GM19372 (cell line): ENCODE measurements at regions not wholly inside any gene's neighbourhood (a gene's known extent, or its start where the extent isn't known, plus 50 kb on each side); places are given as distances from the start of the nearest gene placed in this dataset.
"Not testable (repeated sequence)": the region's sequence is repeated elsewhere in the genome, so short reads cannot be mapped to it uniquely, and the experiment has no call there.

ENCODE experiments used
- ATAC-seq: cut with Tn5 transposase; IDR thresholded peaks from one replicate; pipeline ENCODE4 v1.9.1; 2021; ENCODE audit warnings: mild to moderate bottlenecking, low read depth, moderate library complexity; ENCODE audit not compliant: unreplicated experiment

GRCh38 chr2:194504876-194505275 is 1152.2 kb upstream of the SLC39A10 start:
- ATAC-seq = not testable (repeated sequence)

DNA sequence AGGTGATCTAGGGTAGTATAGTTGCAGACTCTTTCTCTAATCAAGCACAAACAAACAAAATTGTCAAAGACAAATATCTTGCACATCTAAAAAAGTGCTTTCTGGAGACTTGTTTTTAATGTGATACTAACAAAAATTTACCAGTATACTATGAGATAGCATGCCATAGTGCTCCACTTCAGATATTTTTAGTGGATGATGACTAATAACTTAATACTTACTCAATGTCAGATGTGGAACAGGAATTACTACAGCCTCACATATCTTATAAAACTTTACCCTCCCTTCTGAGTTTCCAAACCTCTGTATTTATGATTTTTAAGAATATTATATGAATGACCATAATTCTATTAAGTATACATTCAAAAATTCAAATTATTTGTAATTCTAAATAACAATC is 1162.0 kb upstream of the SLC39A10 start:
- no peak for ATAC-seq

DNA sequence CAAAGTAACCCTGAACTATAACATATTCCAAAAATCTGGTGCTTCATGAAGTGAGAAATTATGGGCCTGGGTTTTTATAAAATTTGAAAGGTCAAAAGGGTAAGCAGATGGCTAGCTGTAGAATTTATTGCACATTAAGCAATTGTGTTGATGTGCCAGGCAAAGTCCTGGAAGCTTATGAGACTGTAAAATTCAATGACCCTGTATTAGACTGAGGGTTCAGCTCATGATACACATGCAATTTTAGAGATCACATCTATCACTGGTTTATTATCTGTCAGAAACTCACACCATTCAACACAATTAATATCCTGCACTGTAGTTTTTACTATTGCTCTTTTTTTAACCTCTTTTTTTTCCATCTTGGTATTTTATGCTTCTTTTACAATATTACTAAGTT is 1162.6 kb upstream of the SLC39A10 start:
- ATAC-seq = no peak

- ATAC-seq = no peak
These were observed 1165.5 kb upstream of the SLC39A10 start for GRCh38 chr2:194491409-194492115.

- no peak for ATAC-seq
These were observed 1170.7 kb upstream of the SLC39A10 start for GRCh38 chr2:194486326-194486725.

DNA sequence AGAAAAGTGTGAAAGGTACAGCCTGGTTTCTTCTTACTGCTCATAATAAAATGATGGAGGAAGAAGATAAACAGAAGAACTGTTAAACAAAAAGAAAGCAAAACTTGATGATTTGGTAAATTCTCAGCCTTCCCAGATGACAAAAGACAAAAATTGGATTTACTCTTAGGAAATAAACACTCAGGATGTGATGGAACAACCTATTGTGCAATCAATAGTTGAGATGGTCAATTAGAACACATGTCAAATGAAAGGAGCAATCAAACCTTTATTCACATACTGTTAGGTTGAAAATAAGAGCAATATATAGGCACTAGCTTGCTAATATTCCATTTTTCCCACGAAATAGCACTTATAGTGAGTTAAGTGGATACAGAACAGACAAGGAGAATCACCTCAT is 1174.0 kb upstream of the SLC39A10 start:
- no peak for ATAC-seq

DNA sequence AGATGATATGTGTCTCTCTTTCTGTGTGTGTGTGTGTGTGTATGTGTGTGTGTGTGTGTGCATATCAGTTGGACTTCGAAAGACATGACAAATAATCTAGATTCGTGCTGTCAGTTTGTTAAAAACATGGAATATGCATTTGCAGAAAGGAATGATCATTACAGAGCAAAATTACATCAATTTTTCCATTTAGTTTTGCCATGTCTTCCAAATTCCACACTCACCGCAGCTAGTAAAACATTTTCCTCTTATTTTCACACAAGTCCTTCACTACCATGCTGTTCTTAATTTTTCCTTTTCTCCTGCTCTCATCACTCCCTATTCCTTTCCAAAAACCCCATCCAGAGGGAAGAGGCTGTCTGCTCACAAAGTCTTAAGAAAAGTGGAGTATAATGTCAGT is 1191.4 kb upstream of the SLC39A10 start:
- no peak for ATAC-seq

- no peak for ATAC-seq
These were observed 1191.9 kb upstream of the SLC39A10 start for GRCh38 chr2:194464964-194465638.

DNA sequence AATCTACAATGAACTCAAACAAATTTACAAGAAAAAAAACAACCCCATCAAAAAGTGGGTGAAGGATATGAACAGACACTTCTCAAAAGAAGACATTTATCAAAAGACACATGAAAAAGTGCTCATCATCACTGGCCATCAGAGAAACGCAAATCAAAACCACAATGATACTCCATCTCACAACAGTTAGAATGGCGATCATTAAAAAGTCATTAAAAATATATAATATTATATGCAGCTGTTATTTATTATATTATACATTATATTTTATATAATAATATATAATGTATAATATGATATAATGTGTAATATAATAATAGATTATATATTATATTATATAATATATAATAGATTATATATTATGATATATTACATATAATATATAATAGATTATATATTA is 1194.1 kb upstream of the SLC39A10 start:
- ATAC-seq = not testable (repeated sequence)

DNA sequence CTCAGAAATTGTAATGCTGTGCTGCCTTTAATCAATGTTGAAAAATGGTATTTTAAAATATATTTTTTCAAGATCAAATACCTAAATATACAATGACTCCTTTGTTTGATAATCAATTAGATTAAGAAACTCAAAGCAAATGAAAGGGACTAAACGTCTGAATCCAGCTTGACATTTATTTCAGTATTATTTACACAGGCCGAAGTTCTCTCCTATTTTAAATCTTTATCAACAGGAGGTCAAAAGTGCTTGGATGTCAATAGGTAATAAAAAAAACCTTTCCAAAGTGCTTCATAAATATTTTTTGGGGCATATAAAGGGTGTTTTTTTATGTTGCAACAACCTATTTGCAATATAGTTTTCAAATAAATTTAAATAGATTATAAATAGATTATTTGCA is 1201.7 kb upstream of the SLC39A10 start:
- ATAC-seq = no peak

DNA sequence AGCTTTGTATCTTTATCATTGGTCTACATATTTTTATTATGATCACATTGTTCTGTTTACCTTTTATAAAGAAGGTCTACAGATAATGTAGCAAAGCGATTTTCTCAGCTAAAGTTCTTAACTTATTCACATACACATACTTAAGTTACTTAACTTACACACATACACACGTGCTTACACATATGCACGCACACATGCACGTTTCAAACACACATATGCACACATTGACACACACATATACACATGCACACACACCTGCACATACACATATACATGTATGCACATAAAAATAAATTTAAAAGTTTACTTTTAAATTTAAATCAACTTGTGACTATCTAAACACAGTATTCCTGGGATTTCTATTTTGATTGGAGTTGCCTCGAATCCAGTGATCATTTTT is 1204.5 kb upstream of the SLC39A10 start:
- no peak for ATAC-seq

DNA sequence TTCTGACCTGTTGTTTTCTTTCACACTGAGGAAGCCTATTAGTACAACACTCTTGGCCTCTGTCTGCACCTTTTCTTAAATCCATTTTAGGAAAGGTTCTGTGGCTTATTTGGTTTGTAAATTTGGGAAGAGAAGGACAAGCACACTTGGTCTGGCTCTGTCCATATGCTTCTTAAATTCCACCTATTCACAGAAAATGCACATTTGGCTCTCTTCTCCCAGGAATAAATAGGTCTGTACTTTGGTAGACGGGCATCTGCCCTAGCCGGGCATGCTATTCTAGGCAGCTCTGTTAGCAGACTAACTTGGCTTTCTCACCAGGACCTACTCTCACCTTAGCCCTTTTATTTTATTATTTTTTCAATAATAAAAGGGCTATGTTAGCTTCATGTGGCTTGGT is 1211.8 kb upstream of the SLC39A10 start:
- no peak for ATAC-seq

- ATAC-seq = no peak
These were observed 1213.1 kb upstream of the SLC39A10 start for GRCh38 chr2:194443926-194444325.

- ATAC-seq = no peak
These were observed 1232.3 kb upstream of the SLC39A10 start for GRCh38 chr2:194424683-194425209.

GRCh38 chr2:194411221-194411620 is 1245.8 kb upstream of the SLC39A10 start:
- no peak for ATAC-seq

GRCh38 chr2:194395818-194396217 is 1261.2 kb upstream of the SLC39A10 start:
- no peak for ATAC-seq

- ATAC-seq = no peak
These were observed 1271.7 kb upstream of the SLC39A10 start for GRCh38 chr2:194385376-194385775.

DNA sequence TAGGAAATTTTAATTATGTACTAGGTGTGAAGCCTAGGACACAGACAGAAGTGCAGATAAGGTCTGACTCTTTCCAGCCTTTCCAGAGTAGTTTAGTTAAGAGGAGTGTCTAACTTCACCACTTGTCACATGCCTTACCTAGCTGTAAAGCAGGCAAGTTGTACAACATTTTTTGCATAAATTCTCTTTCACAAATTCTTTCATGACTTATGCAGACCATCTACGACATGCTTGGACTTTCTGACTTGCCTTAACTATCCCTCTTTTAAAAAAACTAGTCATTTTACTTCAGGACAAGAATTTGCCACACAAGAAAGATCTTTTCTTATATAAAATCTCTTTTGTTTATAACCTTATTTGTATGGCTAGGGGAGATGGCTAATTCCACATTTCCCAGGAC is 1273.6 kb upstream of the SLC39A10 start:
- ATAC-seq = no peak

DNA sequence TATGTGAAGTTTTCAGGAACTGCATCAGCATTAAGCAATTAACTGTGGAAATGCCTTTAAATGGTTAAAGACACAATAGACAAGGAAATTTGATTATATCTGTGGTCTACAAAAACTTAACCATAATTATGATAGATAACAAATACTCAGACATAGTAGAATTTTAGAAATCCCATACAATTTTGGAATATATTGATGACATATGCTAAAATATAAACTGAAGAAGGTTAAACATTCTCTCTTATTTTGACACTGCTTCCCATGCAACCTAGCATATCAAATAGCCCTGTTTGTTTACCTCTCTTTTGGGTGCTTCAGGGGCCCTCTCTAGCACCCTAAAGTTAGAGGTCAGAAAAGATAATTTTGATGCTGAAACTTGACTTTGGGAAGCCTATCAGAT is 1274.8 kb upstream of the SLC39A10 start:
- ATAC-seq = no peak

DNA sequence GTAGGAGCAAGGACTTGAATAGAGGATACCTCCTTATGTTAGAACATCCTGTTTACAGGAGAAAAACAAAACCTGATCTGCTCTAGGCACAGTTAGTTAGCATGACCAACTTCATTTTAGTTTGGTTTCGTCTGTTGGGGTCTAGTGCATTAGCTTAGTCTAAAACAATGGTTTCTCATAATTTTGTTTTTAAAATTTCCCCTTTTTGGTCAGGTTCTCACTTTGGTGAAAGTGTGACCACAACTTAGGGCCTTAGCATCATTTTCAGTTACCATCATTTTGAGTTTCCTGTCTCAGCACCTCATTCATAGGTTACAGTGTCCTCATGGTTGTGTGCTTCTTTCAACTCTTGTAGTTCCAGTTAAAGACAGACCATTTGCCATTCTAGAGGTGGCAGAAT is 1277.0 kb upstream of the SLC39A10 start:
- ATAC-seq = no peak

GRCh38 chr2:194367390-194367789 is 1289.6 kb upstream of the SLC39A10 start:
- not testable (repeated sequence) for ATAC-seq

DNA sequence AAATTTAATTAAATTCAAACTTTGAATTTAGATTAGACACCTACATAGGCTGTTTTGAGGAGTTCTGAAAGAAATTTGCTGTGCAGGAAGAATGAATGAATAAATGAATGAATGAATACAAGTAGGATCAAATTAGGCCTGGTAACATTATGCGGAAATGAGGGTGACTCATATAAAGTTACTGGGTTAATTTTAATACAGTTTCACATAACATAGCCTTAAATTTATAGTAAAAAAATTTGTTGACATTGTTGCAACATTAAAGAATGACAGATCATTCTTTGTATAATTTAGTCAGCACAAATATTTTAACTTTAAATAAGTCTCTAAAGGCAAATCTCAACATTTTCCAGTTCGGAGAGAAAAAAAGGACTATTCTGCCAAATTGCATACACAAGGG is 1293.1 kb upstream of the SLC39A10 start:
- no peak for ATAC-seq
